A204.1 (cell line): ENCODE measurements at regions not wholly inside any gene's neighbourhood (a gene's known extent, or its start where the extent isn't known, plus 50 kb on each side); places are given as distances from the start of the nearest gene placed in this dataset.
"Not testable (repeated sequence)": the region's sequence is repeated elsewhere in the genome, so short reads cannot be mapped to it uniquely, and the experiment has no call there.

Source experiments
- FAIRE-seq: peaks from 2 replicates; lab custom pipeline; 2012; peaks lifted over from hg19 to GRCh38; lab: Jason Lieb, UNC

- no peak for FAIRE-seq
Measured at GRCh38 chr7:24395512-24395911, 111.5 kb downstream of the NPY start.

GRCh38 chr7:24396387-24396786 lies 112.4 kb downstream of the NPY start:
- not testable (repeated sequence) for FAIRE-seq

GRCh38 chr7:24401628-24402593 lies 117.9 kb downstream of the NPY start:
- peak; percentile 82 for FAIRE-seq

GRCh38 chr7:24402655-24403054 lies 118.7 kb downstream of the NPY start:
- no peak for FAIRE-seq

GRCh38 chr7:24403557-24403956 lies 119.6 kb downstream of the NPY start:
- FAIRE-seq: no peak

- no peak for FAIRE-seq
Measured at GRCh38 chr7:24404315-24404714, 120.3 kb downstream of the NPY start.

- FAIRE-seq: no peak
Measured at GRCh38 chr7:24405002-24405401, 121.0 kb downstream of the NPY start.

GRCh38 chr7:24406053-24406788 lies 122.2 kb downstream of the NPY start:
- no peak for FAIRE-seq

- FAIRE-seq: no peak
Measured at GRCh38 chr7:24406789-24407299, 122.9 kb downstream of the NPY start.

GRCh38 chr7:24407965-24408364 lies 124.0 kb downstream of the NPY start:
- FAIRE-seq: no peak

GRCh38 chr7:24408798-24409430 lies 124.9 kb downstream of the NPY start:
- no peak for FAIRE-seq

- FAIRE-seq: no peak
Measured at GRCh38 chr7:24409431-24410024, 125.5 kb downstream of the NPY start.

- no peak for FAIRE-seq
Measured at GRCh38 chr7:24411226-24411625, 127.2 kb downstream of the NPY start.

- FAIRE-seq: no peak
Measured at GRCh38 chr7:24417526-24418120, 133.6 kb downstream of the NPY start.

GRCh38 chr7:24419077-24419476 lies 135.1 kb downstream of the NPY start:
- FAIRE-seq: no peak

GRCh38 chr7:24419511-24419910 lies 135.5 kb downstream of the NPY start:
- FAIRE-seq: no peak

GRCh38 chr7:24422441-24423010 lies 138.5 kb downstream of the NPY start:
- FAIRE-seq: no peak

- no peak for FAIRE-seq
Measured at GRCh38 chr7:24425664-24426063, 141.7 kb downstream of the NPY start.

- FAIRE-seq: no peak
Measured at GRCh38 chr7:24427048-24427447, 143.1 kb downstream of the NPY start.

- no peak for FAIRE-seq
Measured at GRCh38 chr7:24428676-24429075, 144.6 kb upstream of the PALS2 start.

- no peak for FAIRE-seq
Measured at GRCh38 chr7:24432677-24433076, 140.6 kb upstream of the PALS2 start.
